Activated CD8-positive, alpha-beta memory T cell treated with anti-CD3 and anti-CD28 coated beads, Interleukin-2, amount 10 ng/mL, durations not matched to agents 7 days and 5 days (primary cell): ENCODE measurements at regions not wholly inside any gene's neighbourhood (a gene's known extent, or its start where the extent isn't known, plus 50 kb on each side); places are given as distances from the start of the nearest gene placed in this dataset.
"Not testable (repeated sequence)": the region's sequence is repeated elsewhere in the genome, so short reads cannot be mapped to it uniquely, and the experiment has no call there.

Source experiments
- ATAC-seq: fragments of 150-1000 bp; cut with Tn5 transposase; one replicate; pipeline ENCODE4 v1.10.0; 2021; ENCODE audit warnings: moderate library complexity
- CTCF ChIA-PET: fragments of 350-600 bp; sonication (Branson Sonifier 250); formaldehyde crosslinking; loops from one replicate; lab custom pipeline; 2021; ENCODE audit warnings: antibody characterized with exemption; lab: Charles Lee
- DNase-seq: peaks from one replicate; pipeline ENCODE4 v3.0.0-alpha.2; 2020
- H3K27ac Mint-ChIP-seq: one replicate; pipeline ENCODE4 v1.8.0; 2021; ENCODE audit warnings: mild to moderate bottlenecking, mixed read lengths
- H3K27me3 Mint-ChIP-seq: one replicate; pipeline ENCODE4 v1.8.0; 2021; ENCODE audit warnings: mixed read lengths
- H3K36me3 Mint-ChIP-seq: one replicate; pipeline ENCODE4 v1.8.0; 2021; ENCODE audit warnings: mild to moderate bottlenecking, mixed read lengths
- H3K4me1 Mint-ChIP-seq: one replicate; pipeline ENCODE4 v1.8.0; 2021; ENCODE audit warnings: mixed read lengths
- H3K4me3 Mint-ChIP-seq: one replicate; pipeline ENCODE4 v1.8.0; 2021; ENCODE audit warnings: mild to moderate bottlenecking, moderate library complexity, mixed read lengths
- H3K9me3 Mint-ChIP-seq: one replicate; pipeline ENCODE4 v1.8.0; 2022; ENCODE audit warnings: low read depth, mixed read lengths

- Mint-ChIP-seq H3K36me3 (no peaks in the 10 kb centered on the region), H3K27me3 (no peaks in the 10 kb centered on the region), H3K9me3 (peaks cover 12% of the 10 kb centered on the region), H3K4me3 (no peak overlapping the region), H3K27ac (no peak overlapping the region), H3K4me1 (no peaks in the 10 kb centered on the region)
- DNase-seq: no peak
- CTCF ChIA-PET: no interaction called here
- no peak for ATAC-seq
These were observed 584.9 kb upstream of the PBX1 start for GRCh38 chr1:163974120-163974519.

- DNase-seq: no peak
- ATAC-seq: no peak
- Mint-ChIP-seq H3K9me3 (peaks cover 15% of the 10 kb centered on the region), H3K4me1 (no peaks in the 10 kb centered on the region), H3K27ac (no peak overlapping the region), H3K4me3 (no peak overlapping the region), H3K36me3 (no peaks in the 10 kb centered on the region), H3K27me3 (no peaks in the 10 kb centered on the region)
- CTCF ChIA-PET: no interaction called here
These were observed 578.6 kb upstream of the PBX1 start for GRCh38 chr1:163980394-163980793.

DNA sequence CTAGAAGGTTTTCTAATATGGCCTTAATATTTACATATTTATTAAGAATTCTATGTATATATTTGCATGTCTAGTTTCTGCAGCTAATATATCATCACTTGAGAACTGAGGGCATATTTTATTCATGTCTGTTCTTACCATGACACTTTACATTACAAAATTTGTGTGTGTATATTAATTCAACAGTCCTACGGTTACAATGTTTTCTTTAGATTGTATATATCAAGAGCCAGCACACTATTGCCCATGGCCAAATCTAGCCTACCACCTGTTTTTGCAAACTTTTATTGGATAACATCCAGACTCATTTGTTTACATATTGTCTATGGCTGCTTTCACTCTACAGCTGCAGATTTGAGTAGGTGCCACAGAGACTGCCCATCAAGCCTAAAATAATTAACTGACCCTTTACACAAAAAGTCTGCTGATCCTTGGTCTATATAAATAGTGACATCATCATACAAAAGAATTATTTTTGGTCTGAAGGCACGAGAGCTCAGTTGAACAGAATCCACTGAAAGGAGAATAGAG is 577.4 kb upstream of the PBX1 start:
- Mint-ChIP-seq H3K9me3 (peaks cover 11% of the 10 kb centered on the region), H3K4me3 (no peak overlapping the region), H3K4me1 (no peaks in the 10 kb centered on the region), H3K27ac (no peak overlapping the region), H3K36me3 (no peaks in the 10 kb centered on the region), H3K27me3 (no peaks in the 10 kb centered on the region)
- no peak for ATAC-seq
- CTCF ChIA-PET: no interaction called here
- DNase-seq: no peak

GRCh38 chr1:163983097-163983496 is 575.9 kb upstream of the PBX1 start:
- peaks cover 5% of the 10 kb centered on the region for H3K9me3 Mint-ChIP-seq
- H3K27ac Mint-ChIP-seq: no peak overlapping the region
- H3K4me1 Mint-ChIP-seq: no peaks in the 10 kb centered on the region
- CTCF ChIA-PET: no interaction called here
- no peak for ATAC-seq
- H3K4me3 Mint-ChIP-seq: no peak overlapping the region
- H3K27me3 Mint-ChIP-seq: no peaks in the 10 kb centered on the region
- H3K36me3 Mint-ChIP-seq: no peaks in the 10 kb centered on the region
- DNase-seq: no peak

- no peak for DNase-seq
- H3K4me3 Mint-ChIP-seq: no peak overlapping the region
- no peak overlapping the region for H3K27ac Mint-ChIP-seq
- no peak for ATAC-seq
- H3K4me1 Mint-ChIP-seq: no peaks in the 10 kb centered on the region
- H3K9me3 Mint-ChIP-seq: no peaks in the 10 kb centered on the region
- no peaks in the 10 kb centered on the region for H3K27me3 Mint-ChIP-seq
- CTCF ChIA-PET: no interaction called here
- H3K36me3 Mint-ChIP-seq: no peaks in the 10 kb centered on the region
These were observed 573.3 kb upstream of the PBX1 start for GRCh38 chr1:163985700-163986099.

GRCh38 chr1:163999131-163999530 is 559.9 kb upstream of the PBX1 start:
- H3K4me3 Mint-ChIP-seq: no peak overlapping the region
- H3K27me3 Mint-ChIP-seq: no peaks in the 10 kb centered on the region
- H3K27ac Mint-ChIP-seq: no peak overlapping the region
- H3K36me3 Mint-ChIP-seq: no peaks in the 10 kb centered on the region
- H3K9me3 Mint-ChIP-seq: peaks cover 6% of the 10 kb centered on the region
- no peak for ATAC-seq
- no peaks in the 10 kb centered on the region for H3K4me1 Mint-ChIP-seq
- CTCF ChIA-PET: no interaction called here
- DNase-seq: no peak

DNA sequence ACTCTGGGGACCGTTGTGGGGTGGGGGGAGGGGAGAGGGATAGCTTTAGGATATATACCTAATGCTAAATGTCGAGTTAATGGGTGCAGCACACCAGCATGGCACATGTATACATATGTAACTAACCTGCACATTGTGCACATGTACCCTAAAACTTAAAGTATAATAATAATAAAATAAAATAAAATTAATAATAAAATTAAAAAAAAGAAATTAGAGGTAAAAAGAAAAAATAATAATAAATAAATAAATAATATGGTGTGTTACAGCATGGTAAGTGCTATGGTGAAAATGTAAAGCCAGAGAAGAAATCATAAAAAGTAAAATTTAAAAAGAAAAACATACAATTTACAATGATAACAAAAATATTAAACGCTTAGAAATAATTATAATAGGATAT is 552.8 kb upstream of the PBX1 start:
- CTCF ChIA-PET, ATAC-seq, H3K27me3 Mint-ChIP-seq, H3K27ac Mint-ChIP-seq, H3K4me3 Mint-ChIP-seq, H3K4me1 Mint-ChIP-seq, DNase-seq, H3K36me3 Mint-ChIP-seq, H3K9me3 Mint-ChIP-seq: not testable (repeated sequence)

DNA sequence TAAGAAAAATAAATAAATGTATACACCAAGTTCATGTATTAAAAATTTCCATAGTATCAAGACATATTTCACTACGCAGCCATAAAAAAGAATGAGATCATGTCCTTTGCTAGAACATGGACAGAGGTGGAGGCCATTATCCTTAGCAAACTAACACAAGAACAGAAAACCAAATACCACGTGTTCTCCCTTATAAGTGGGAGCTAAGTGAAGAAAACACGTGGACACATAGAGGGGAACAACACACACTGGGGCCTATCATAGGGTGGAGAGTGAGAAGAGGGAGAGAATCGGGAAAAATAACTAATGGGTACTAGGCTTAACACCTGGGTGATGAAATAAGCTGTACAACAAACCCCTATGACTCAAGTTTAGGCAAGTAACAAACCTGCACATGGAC is 552.4 kb upstream of the PBX1 start:
- no peak for DNase-seq
- Mint-ChIP-seq H3K27me3 (no peaks in the 10 kb centered on the region), H3K9me3 (peaks cover 4% of the 10 kb centered on the region), H3K36me3 (no peaks in the 10 kb centered on the region), H3K4me1 (no peaks in the 10 kb centered on the region), H3K4me3 (no peak overlapping the region), H3K27ac (no peak overlapping the region)
- CTCF ChIA-PET: no interaction called here
- ATAC-seq: no peak

GRCh38 chr1:164017239-164017638 is 541.7 kb upstream of the PBX1 start:
- CTCF ChIA-PET: no interaction called here
- peaks cover 8% of the 10 kb centered on the region for H3K9me3 Mint-ChIP-seq
- DNase-seq: no peak
- no peaks in the 10 kb centered on the region for H3K27me3 Mint-ChIP-seq
- H3K36me3 Mint-ChIP-seq: no peaks in the 10 kb centered on the region
- H3K4me1 Mint-ChIP-seq: no peaks in the 10 kb centered on the region
- ATAC-seq: no peak
- no peak overlapping the region for H3K4me3 Mint-ChIP-seq
- H3K27ac Mint-ChIP-seq: no peak overlapping the region

- DNase-seq (no peak), ATAC-seq (no peak)
- Mint-ChIP-seq H3K4me1 (no peaks in the 10 kb centered on the region), H3K36me3 (no peaks in the 10 kb centered on the region), H3K9me3 (peaks cover 11% of the 10 kb centered on the region), H3K27ac (no peak overlapping the region), H3K27me3 (no peaks in the 10 kb centered on the region), H3K4me3 (no peak overlapping the region)
- CTCF ChIA-PET: no interaction called here
These were observed 538.6 kb upstream of the PBX1 start for GRCh38 chr1:164020391-164020790.

DNA sequence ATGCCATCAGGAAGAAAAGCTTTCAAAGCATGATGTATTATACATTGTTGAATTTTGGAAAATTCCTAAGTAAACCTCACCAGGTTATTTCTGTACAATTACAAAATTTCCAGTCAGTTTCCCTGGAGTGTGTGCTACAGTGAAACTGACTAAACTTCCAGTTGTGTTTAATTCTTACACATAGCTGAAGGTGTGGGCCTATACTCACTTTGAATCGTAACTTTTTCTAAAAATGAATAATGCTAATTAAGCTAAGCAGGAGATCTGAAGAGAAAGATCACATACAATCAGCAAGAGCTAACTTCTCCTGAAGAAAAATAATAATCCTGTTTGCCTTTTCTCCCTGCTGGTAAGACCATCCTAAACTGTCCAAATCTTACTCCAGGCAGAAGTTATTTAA is 537.2 kb upstream of the PBX1 start:
- H3K4me1 Mint-ChIP-seq: no peaks in the 10 kb centered on the region
- H3K9me3 Mint-ChIP-seq: peaks cover 12% of the 10 kb centered on the region
- H3K27ac Mint-ChIP-seq: no peak overlapping the region
- CTCF ChIA-PET: no interaction called here
- no peaks in the 10 kb centered on the region for H3K27me3 Mint-ChIP-seq
- no peak for DNase-seq
- H3K36me3 Mint-ChIP-seq: no peaks in the 10 kb centered on the region
- no peak overlapping the region for H3K4me3 Mint-ChIP-seq
- no peak for ATAC-seq

DNA sequence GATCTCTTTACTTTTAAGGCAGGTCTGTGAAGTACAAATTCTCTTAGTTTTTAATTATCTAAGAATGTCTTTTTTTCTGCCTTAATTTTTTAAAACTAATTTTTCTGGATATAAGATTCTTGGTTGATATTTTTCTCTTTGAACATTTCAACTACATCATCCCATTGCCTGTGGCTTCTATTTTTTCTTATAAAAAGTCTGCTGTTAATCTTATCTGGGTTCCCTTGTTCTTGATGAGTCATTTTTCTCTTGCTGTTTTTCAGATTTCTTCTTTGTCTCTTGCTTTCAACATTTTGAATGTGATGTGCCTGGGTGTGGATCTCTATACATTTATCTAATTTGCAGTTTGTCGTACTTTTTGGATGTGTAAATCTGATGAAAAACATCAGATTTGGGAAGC is 525.2 kb upstream of the PBX1 start:
- Mint-ChIP-seq H3K27ac (no peak overlapping the region), H3K4me1 (no peaks in the 10 kb centered on the region), H3K27me3 (no peaks in the 10 kb centered on the region), H3K9me3 (peaks cover 16% of the 10 kb centered on the region), H3K36me3 (no peaks in the 10 kb centered on the region), H3K4me3 (no peak overlapping the region)
- CTCF ChIA-PET: no interaction called here
- ATAC-seq (no peak), DNase-seq (no peak)

DNA sequence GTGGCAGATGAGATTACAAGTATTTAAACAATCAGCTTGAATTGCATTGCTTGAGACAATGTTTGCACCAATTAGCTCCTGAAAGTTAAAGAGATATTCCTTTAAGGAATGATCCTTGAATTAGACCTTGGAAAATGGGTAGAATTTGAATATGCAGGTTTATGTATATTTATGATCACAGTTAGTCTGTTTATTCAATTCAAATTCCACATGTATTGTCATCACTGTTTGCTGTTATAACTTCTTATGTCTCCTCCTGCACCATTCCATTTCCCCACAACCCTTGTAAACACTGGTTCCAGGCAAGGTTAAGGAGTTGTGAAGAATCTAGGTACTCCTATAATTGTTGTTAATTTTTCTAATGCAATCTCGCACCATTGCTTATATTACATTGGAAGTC is 518.2 kb upstream of the PBX1 start:
- CTCF ChIA-PET: no interaction called here
- Mint-ChIP-seq H3K36me3 (no peaks in the 10 kb centered on the region), H3K4me1 (no peaks in the 10 kb centered on the region), H3K27ac (no peak overlapping the region), H3K27me3 (no peaks in the 10 kb centered on the region), H3K4me3 (no peak overlapping the region), H3K9me3 (peaks cover 4% of the 10 kb centered on the region)
- ATAC-seq (no peak), DNase-seq (no peak)

- Mint-ChIP-seq H3K4me3 (no peak overlapping the region), H3K9me3 (peaks cover 5% of the 10 kb centered on the region), H3K27me3 (no peaks in the 10 kb centered on the region), H3K36me3 (no peaks in the 10 kb centered on the region), H3K4me1 (no peaks in the 10 kb centered on the region), H3K27ac (no peak overlapping the region)
- CTCF ChIA-PET: no interaction called here
- DNase-seq: no peak
- ATAC-seq: no peak
These were observed 507.2 kb upstream of the PBX1 start for GRCh38 chr1:164051782-164052181.

GRCh38 chr1:164054331-164054730 is 504.7 kb upstream of the PBX1 start:
- Mint-ChIP-seq H3K36me3 (no peaks in the 10 kb centered on the region), H3K4me3 (no peak overlapping the region), H3K4me1 (no peaks in the 10 kb centered on the region), H3K27me3 (no peaks in the 10 kb centered on the region), H3K27ac (no peak overlapping the region), H3K9me3 (peaks cover 5% of the 10 kb centered on the region)
- DNase-seq: no peak
- CTCF ChIA-PET: no interaction called here
- no peak for ATAC-seq
